Trophoblast cell (in vitro differentiated cells and primary cell): ENCODE measurements at regions not wholly inside any gene's neighbourhood (a gene's known extent, or its start where the extent isn't known, plus 50 kb on each side); places are given as distances from the start of the nearest gene placed in this dataset.

ENCODE experiments used
- DNase-seq, 2 donors: peaks; one replicate each; pipeline ENCODE4 v3.0.0-alpha.2; 2016
- H2AFZ ChIP-seq: 2 replicates; pipeline ENCODE4 v1.6.1; 2013; ENCODE audit warnings: low read length, moderate library complexity, mild to moderate bottlenecking; ENCODE audit not compliant: insufficient read depth, poor library complexity
- H2AK5ac ChIP-seq: 2 replicates; pipeline ENCODE4 v1.6.1; 2013; ENCODE audit warnings: mild to moderate bottlenecking, low read length
- H2BK120ac ChIP-seq: 2 replicates; pipeline ENCODE4 v1.6.1; 2013; ENCODE audit warnings: low read length, mild to moderate bottlenecking, moderate library complexity; ENCODE audit not compliant: insufficient read depth, poor library complexity
- H2BK12ac ChIP-seq: 2 replicates; pipeline ENCODE4 v1.6.1; 2013; ENCODE audit warnings: mild to moderate bottlenecking, low read length, moderate library complexity
- H2BK5ac ChIP-seq: 2 replicates; pipeline ENCODE4 v1.6.1; 2013; ENCODE audit warnings: low read length, low read depth, moderate library complexity, mild to moderate bottlenecking; ENCODE audit not compliant: poor library complexity
- H3K14ac ChIP-seq: 2 replicates; pipeline ENCODE4 v1.6.1; 2013; ENCODE audit warnings: mild to moderate bottlenecking, low read length
- H3K18ac ChIP-seq: 2 replicates; pipeline ENCODE4 v1.6.1; 2013; ENCODE audit warnings: mild to moderate bottlenecking, low read length
- H3K23ac ChIP-seq: 2 replicates; pipeline ENCODE4 v1.6.1; 2013; ENCODE audit warnings: low read length
- H3K27ac ChIP-seq: 2 replicates; pipeline ENCODE4 v1.5.1; 2013; ENCODE audit warnings: low read depth, mild to moderate bottlenecking, inconsistent platforms, low read length, moderate library complexity
- H3K27me3 ChIP-seq: 2 replicates; pipeline ENCODE4 v1.6.1; 2013; ENCODE audit warnings: inconsistent platforms, mild to moderate bottlenecking, low read length, moderate library complexity; ENCODE audit not compliant: insufficient read depth
- H3K36me3 ChIP-seq, 2 experiments: 1 replicate in 1 of 2; 2 replicates in 1 of 2; pipeline ENCODE4 v1.6.1; 2013; ENCODE audit warnings: low read length in 2 of 2, mild to moderate bottlenecking in 2 of 2, moderate library complexity in 1 of 2; ENCODE audit not compliant: insufficient read depth in 2 of 2, control insufficient read depth in 1 of 2
- H3K4ac ChIP-seq: 2 replicates; pipeline ENCODE4 v1.6.1; 2013; ENCODE audit warnings: low read depth, mild to moderate bottlenecking, low read length, moderate library complexity
- H3K4me1 ChIP-seq, 2 experiments: 1 replicate in 1 of 2; 2 replicates in 1 of 2; pipeline ENCODE4 v1.6.1; 2013; ENCODE audit warnings: low read length in 2 of 2, mild to moderate bottlenecking in 2 of 2, moderate library complexity in 1 of 2; ENCODE audit not compliant: insufficient read depth in 2 of 2, control insufficient read depth in 1 of 2
- H3K4me2 ChIP-seq: 2 replicates; pipeline ENCODE4 v1.6.1; 2013; ENCODE audit warnings: inconsistent platforms, mild to moderate bottlenecking, low read length, moderate library complexity
- H3K4me3 ChIP-seq: 2 replicates; pipeline ENCODE4 v1.5.1; 2013; ENCODE audit warnings: mild to moderate bottlenecking, low read depth, low read length, inconsistent platforms
- H3K79me1 ChIP-seq: one replicate; pipeline ENCODE4 v1.6.1; 2013; ENCODE audit warnings: low read length
- H3K79me2 ChIP-seq: 2 replicates; pipeline ENCODE4 v1.6.1; 2013; ENCODE audit warnings: low read length, mild to moderate bottlenecking; ENCODE audit not compliant: control insufficient read depth, insufficient read depth, poor library complexity
- H3K9ac ChIP-seq: 2 replicates; pipeline ENCODE4 v1.6.1; 2013; ENCODE audit warnings: mild to moderate bottlenecking, low read length
- H3K9me3 ChIP-seq: 2 replicates; pipeline ENCODE4 v1.6.1; 2013; ENCODE audit warnings: low read depth, mild to moderate bottlenecking, control low read depth, inconsistent platforms, low read length; ENCODE audit not compliant: insufficient read depth
- H4K12ac ChIP-seq: 2 replicates; pipeline ENCODE4 v1.6.1; 2013; ENCODE audit warnings: low read depth, mild to moderate bottlenecking, low read length, moderate library complexity
- H4K8ac ChIP-seq: 2 replicates; pipeline ENCODE4 v1.6.1; 2013; ENCODE audit warnings: low read depth, mild to moderate bottlenecking, low read length, moderate library complexity
- H4K91ac ChIP-seq: one replicate; pipeline ENCODE4 v1.6.1; 2013; ENCODE audit warnings: low read depth, mild to moderate bottlenecking, low read length, moderate library complexity
- WGBS: extraction: QIAGEN DNeasy Blood & Tissue Kit; methylation state at CpG from one replicate; pipeline ENCODE4 v1.1.7; 2013; ENCODE audit warnings: missing lambda C conversion rate; ENCODE audit not compliant: insufficient read length, insufficient coverage; ENCODE audit errors: extremely low coverage; 5-methylcytosine and 5-hydroxymethylcytosine counted together

DNA sequence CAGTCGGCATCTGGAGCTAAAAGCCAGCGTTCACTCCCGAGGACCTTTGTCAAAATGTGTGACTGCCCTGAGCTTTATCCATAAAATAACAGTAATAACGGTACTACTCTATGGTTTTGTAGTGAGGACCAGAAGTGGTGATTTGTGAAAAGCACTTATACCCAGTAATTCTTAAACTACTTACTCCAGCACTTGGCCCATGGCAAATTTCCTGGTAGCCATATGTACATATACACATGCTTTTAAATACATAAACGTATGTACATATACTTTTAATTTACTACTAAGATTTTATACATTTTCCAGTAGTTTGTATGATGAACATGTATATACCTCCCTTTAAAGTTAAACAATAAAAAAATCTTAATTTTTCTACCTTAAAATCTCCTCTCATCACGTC lies 163.8 kb upstream of the TMEM132C start:
- H3K9ac ChIP-seq, result no peak overlapping the region
- no peak overlapping the region for H3K27ac ChIP-seq
- no peak overlapping the region for H3K18ac ChIP-seq
- no peak for DNase-seq
- H4K12ac ChIP-seq, result no peak overlapping the region
- no peaks in the 10 kb centered on the region for H3K27me3 ChIP-seq
- H3K79me2 ChIP-seq, result no peaks in the 10 kb centered on the region
- H3K79me1 ChIP-seq, result no peaks in the 10 kb centered on the region
- no peak overlapping the region for H3K4ac ChIP-seq
- no peak overlapping the region for H3K23ac ChIP-seq
- no peak overlapping the region for H2AK5ac ChIP-seq
- H4K91ac ChIP-seq, result no peak overlapping the region
- H2AFZ ChIP-seq, result no peak overlapping the region
- no peak overlapping the region for H3K14ac ChIP-seq
- H2BK120ac ChIP-seq, result no peak overlapping the region
- no peak overlapping the region for H2BK5ac ChIP-seq
- WGBS, result no CpG with 5 or more reads among the region's 6 CpGs
- peaks cover 2% of the 10 kb centered on the region for H3K9me3 ChIP-seq
- H3K4me2 ChIP-seq, result no peak overlapping the region
- H2BK12ac ChIP-seq, result no peak overlapping the region
- H3K4me1 ChIP-seq, result no peaks in the 10 kb centered on the region
- H3K36me3 ChIP-seq, result no peaks in the 10 kb centered on the region
- no peak overlapping the region for H4K8ac ChIP-seq
- no peak overlapping the region for H3K4me3 ChIP-seq

DNA sequence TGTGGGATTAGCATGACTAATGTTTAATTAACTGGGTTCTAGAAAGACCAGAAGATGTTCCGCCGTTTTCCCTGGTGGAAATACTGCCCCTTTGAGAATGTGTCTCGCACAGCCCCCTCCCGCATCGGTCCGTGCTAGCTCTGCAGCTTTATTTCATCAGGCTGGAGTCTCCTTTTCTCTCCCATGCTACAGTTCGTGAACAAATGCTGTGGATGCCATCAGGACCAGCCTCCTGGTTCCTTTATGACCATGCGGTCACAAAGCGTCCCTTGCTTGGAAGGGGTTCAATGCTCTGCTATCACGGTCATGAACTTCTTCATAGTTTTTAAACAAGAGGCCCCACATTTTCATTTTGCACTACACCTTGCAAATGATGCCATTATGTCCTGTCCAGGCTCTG lies 157.7 kb upstream of the TMEM132C start:
- no peak overlapping the region for H3K4me2 ChIP-seq
- H3K27me3 ChIP-seq, result no peaks in the 10 kb centered on the region
- no peak overlapping the region for H2BK120ac ChIP-seq
- H3K79me2 ChIP-seq, result no peaks in the 10 kb centered on the region
- H2AK5ac ChIP-seq, result no peak overlapping the region
- no peak for DNase-seq
- H3K4ac ChIP-seq, result no peak overlapping the region
- no peak overlapping the region for H4K8ac ChIP-seq
- H4K12ac ChIP-seq, result no peak overlapping the region
- peaks cover 4 to 11% of the 10 kb centered on the region in 2 experiments for H3K4me1 ChIP-seq
- H2BK5ac ChIP-seq, result no peak overlapping the region
- H3K27ac ChIP-seq, result no peak overlapping the region
- no peak overlapping the region for H3K14ac ChIP-seq
- WGBS, result no CpG with 5 or more reads among the region's 10 CpGs
- H3K4me3 ChIP-seq, result no peak overlapping the region
- H3K36me3 ChIP-seq, result no peaks in the 10 kb centered on the region
- no peak overlapping the region for H3K9ac ChIP-seq
- H3K23ac ChIP-seq, result no peak overlapping the region
- H4K91ac ChIP-seq, result no peak overlapping the region
- H3K9me3 ChIP-seq, result peaks cover 3% of the 10 kb centered on the region
- no peak overlapping the region for H3K18ac ChIP-seq
- no peaks in the 10 kb centered on the region for H3K79me1 ChIP-seq
- H2AFZ ChIP-seq, result no peak overlapping the region
- no peak overlapping the region for H2BK12ac ChIP-seq

DNA sequence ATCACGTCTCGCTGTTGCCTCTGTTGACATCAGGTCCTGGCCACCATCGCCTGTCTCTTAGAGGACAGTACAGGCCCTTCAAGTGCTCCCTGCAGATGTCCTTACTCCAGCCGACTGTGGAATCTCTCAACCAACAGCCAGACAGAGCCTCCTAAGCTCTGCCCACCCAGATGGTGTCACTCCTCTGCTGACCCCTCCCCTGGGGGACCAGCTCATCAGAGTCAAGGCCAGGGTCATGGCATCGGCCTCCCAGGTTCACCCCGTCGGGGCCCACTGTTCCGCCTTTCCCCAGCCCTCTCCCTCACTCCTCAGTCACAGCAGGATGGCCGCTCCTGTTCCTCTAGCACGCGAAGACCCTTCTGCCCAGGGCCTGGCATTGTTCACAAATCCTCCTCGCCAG lies 157.3 kb upstream of the TMEM132C start:
- H3K27me3 ChIP-seq, result no peaks in the 10 kb centered on the region
- no peak overlapping the region for H2AK5ac ChIP-seq
- no peak overlapping the region for H4K91ac ChIP-seq
- no peak overlapping the region for H4K12ac ChIP-seq
- H3K9ac ChIP-seq, result no peak overlapping the region
- no peak overlapping the region for H3K23ac ChIP-seq
- no peak overlapping the region for H3K4me2 ChIP-seq
- no peaks in the 10 kb centered on the region for H3K36me3 ChIP-seq
- no peak overlapping the region for H3K18ac ChIP-seq
- no peak overlapping the region for H2BK120ac ChIP-seq
- H2BK5ac ChIP-seq, result no peak overlapping the region
- no peak overlapping the region for H3K14ac ChIP-seq
- H3K9me3 ChIP-seq, result peaks cover 3% of the 10 kb centered on the region
- no peak overlapping the region for H2AFZ ChIP-seq
- no peak overlapping the region for H3K4ac ChIP-seq
- H3K27ac ChIP-seq, result no peak overlapping the region
- no CpG with 5 or more reads among the region's 12 CpGs for WGBS
- no peaks in the 10 kb centered on the region for H3K79me1 ChIP-seq
- no peak for DNase-seq
- no peak overlapping the region for H4K8ac ChIP-seq
- no peak overlapping the region for H2BK12ac ChIP-seq
- peaks cover 4 to 11% of the 10 kb centered on the region in 2 experiments for H3K4me1 ChIP-seq
- H3K79me2 ChIP-seq, result no peaks in the 10 kb centered on the region
- no peak overlapping the region for H3K4me3 ChIP-seq

DNA sequence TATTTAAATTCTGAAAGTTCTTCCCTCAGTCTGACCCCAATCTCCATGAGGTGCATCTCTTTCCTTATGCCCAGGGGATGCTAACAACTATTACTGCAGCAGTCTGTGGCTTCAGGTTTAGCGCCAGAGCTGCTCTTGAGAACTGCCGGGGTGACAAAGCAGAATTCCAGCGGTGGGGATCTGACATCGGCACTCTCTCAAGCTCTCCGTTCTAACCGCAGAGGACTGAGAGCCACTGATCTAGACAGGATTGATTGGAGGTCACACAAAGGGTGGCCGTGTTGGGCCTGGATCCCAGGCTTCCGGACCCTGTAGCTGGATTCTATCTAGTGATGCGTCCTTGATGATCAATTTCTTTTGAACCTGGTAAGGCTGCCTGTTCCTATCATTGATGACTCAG lies 155.6 kb upstream of the TMEM132C start:
- Histone ChIP-seq H2BK120ac (no peak overlapping the region), H3K9ac (no peak overlapping the region), H3K4me1 (peaks cover 4 to 11% of the 10 kb centered on the region in 2 experiments), H3K18ac (no peak overlapping the region), H3K27ac (no peak overlapping the region), H4K8ac (no peak overlapping the region), H2AFZ (no peak overlapping the region), H3K14ac (no peak overlapping the region), H3K79me2 (no peaks in the 10 kb centered on the region), H2AK5ac (no peak overlapping the region), H2BK5ac (no peak overlapping the region), H3K9me3 (peaks cover 3% of the 10 kb centered on the region), H3K36me3 (no peaks in the 10 kb centered on the region), H4K12ac (no peak overlapping the region), H4K91ac (no peak overlapping the region), H3K27me3 (no peaks in the 10 kb centered on the region), H3K79me1 (no peaks in the 10 kb centered on the region), H3K4me2 (no peak overlapping the region), H3K4me3 (no peak overlapping the region), H3K4ac (no peak overlapping the region), H2BK12ac (no peak overlapping the region), H3K23ac (no peak overlapping the region)
- no CpG with 5 or more reads among the region's 9 CpGs for WGBS
- DNase-seq, result no peak
